Activated CD8-positive, alpha-beta T cell treated with anti-CD3 and anti-CD28 coated beads for 36 hours (primary cell): ENCODE measurements at regions not wholly inside any gene's neighbourhood (a gene's known extent, or its start where the extent isn't known, plus 50 kb on each side); places are given as distances from the start of the nearest gene placed in this dataset.

Experiments used
- ATAC-seq: fragments of 200-7000 bp; cut with Tn5 transposase; one replicate; pipeline ENCODE4 v1.10.0; 2021; ENCODE audit warnings: mild to moderate bottlenecking, moderate library complexity
- CTCF ChIA-PET: fragments of 350-600 bp; sonication (Branson Sonifier 250); formaldehyde crosslinking; loops from one replicate; lab custom pipeline; 2021; ENCODE audit warnings: antibody characterized with exemption; lab: Charles Lee
- POLR2A ChIA-PET: fragments of 350-600 bp; sonication (Branson Sonifier 250); formaldehyde crosslinking; loops from one replicate; lab custom pipeline; 2021; ENCODE audit warnings: antibody characterized with exemption; lab: Charles Lee
- DNase-seq: peaks from one replicate; pipeline ENCODE4 v3.0.0-alpha.2; 2020
- H3K27ac Mint-ChIP-seq: one replicate; pipeline ENCODE4 v1.8.0; 2021; ENCODE audit warnings: mild to moderate bottlenecking, mixed read lengths
- H3K27me3 Mint-ChIP-seq: one replicate; pipeline ENCODE4 v1.8.0; 2021; ENCODE audit warnings: mixed read lengths
- H3K36me3 Mint-ChIP-seq: one replicate; pipeline ENCODE4 v1.8.0; 2021; ENCODE audit warnings: low read depth, mixed read lengths
- H3K4me1 Mint-ChIP-seq: one replicate; pipeline ENCODE4 v1.8.0; 2021; ENCODE audit warnings: low read depth, mixed read lengths
- H3K4me3 Mint-ChIP-seq: one replicate; pipeline ENCODE4 v1.8.0; 2021; ENCODE audit warnings: mild to moderate bottlenecking, moderate library complexity, mixed read lengths
- H3K9me3 Mint-ChIP-seq: one replicate; pipeline ENCODE4 v1.8.0; 2021; ENCODE audit warnings: mixed read lengths
- intact Hi-C: fragments of 100-400 bp; cut with micrococcal nuclease; formaldehyde crosslinking; loops from one replicate; pipeline ENCODE4 v1.10.0; 2022
- TF ChIP-seq, protein P1 (sequence below): fragments of 200-600 bp; IDR thresholded peaks from one replicate; pipeline ENCODE4 v1.8.0; 2022; ENCODE audit warnings: antibody characterized with exemption, mild to moderate bottlenecking

DNA sequence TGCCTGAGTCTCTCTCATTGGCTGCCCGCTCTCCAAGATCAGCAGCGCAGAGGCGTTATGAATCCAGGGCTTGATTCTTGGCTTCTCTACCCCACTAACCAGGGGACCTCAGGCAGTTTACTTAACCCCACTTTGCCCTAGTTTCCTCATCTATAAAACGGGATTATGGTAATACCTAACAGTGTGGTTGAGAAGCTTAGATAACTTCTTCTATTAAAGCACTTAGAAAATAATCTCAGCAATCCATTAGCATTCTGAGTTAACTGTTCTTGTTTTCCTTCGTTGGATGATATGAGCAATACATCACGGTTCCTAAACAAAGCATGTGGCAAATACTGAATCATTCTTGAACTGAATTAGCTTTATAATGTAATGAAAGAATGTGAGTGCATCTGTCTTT is 116.3 kb upstream of the FKBP1C start:
- ChIA-PET POLR2A (no interaction called here), CTCF (interaction anchor here (1.2 kb wide), 1 partner anchor 10 kb away, joined by 3 read pairs; no protein-coding TSS in a partner anchor)
- Mint-ChIP-seq H3K4me3 (no peak overlapping the region), H3K27me3 (no peaks in the 10 kb centered on the region), H3K36me3 (no peaks in the 10 kb centered on the region), H3K4me1 (no peaks in the 10 kb centered on the region), H3K9me3 (peaks cover 4% of the 10 kb centered on the region), H3K27ac (no peak overlapping the region)
- ATAC-seq (no peak), DNase-seq (no peak)
- TF ChIP-seq, protein P1, sequence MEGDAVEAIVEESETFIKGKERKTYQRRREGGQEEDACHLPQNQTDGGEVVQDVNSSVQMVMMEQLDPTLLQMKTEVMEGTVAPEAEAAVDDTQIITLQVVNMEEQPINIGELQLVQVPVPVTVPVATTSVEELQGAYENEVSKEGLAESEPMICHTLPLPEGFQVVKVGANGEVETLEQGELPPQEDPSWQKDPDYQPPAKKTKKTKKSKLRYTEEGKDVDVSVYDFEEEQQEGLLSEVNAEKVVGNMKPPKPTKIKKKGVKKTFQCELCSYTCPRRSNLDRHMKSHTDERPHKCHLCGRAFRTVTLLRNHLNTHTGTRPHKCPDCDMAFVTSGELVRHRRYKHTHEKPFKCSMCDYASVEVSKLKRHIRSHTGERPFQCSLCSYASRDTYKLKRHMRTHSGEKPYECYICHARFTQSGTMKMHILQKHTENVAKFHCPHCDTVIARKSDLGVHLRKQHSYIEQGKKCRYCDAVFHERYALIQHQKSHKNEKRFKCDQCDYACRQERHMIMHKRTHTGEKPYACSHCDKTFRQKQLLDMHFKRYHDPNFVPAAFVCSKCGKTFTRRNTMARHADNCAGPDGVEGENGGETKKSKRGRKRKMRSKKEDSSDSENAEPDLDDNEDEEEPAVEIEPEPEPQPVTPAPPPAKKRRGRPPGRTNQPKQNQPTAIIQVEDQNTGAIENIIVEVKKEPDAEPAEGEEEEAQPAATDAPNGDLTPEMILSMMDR = no peak
- intact Hi-C loops = no loop called here

GRCh38 chr6:63097222-63097621 is 114.0 kb upstream of the FKBP1C start:
- H3K27ac Mint-ChIP-seq = no peak overlapping the region
- TF ChIP-seq, protein P1 = no peak
- ChIA-PET POLR2A (no interaction called here), CTCF (no interaction called here)
- no peaks in the 10 kb centered on the region for H3K27me3 Mint-ChIP-seq
- no peak overlapping the region for H3K4me3 Mint-ChIP-seq
- no peaks in the 10 kb centered on the region for H3K36me3 Mint-ChIP-seq
- no peaks in the 10 kb centered on the region for H3K4me1 Mint-ChIP-seq
- no peak for DNase-seq
- intact Hi-C loops = no loop called here
- H3K9me3 Mint-ChIP-seq = peaks cover 4% of the 10 kb centered on the region
- ATAC-seq = no peak

DNA sequence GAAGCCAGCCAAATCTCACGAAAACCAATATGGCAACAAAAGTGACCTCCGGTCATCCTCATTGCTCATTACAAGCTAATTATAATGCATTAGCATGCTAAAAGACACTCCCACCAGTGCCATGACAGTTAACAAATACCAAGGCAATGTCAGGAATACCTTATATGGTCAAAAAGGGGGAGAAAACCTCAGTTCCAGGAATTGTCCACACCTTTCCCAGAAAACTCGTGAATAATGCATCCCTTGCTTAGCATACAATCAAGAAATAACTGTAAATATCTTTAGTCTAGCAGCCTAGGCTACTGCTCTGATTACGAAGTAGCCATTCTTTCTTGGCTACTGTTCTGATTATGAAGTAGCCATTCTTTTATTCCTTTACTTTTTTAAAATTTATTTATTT is 112.5 kb upstream of the FKBP1C start:
- Mint-ChIP-seq H3K27ac (no peak overlapping the region), H3K27me3 (no peaks in the 10 kb centered on the region), H3K36me3 (no peaks in the 10 kb centered on the region), H3K9me3 (peaks cover 4% of the 10 kb centered on the region), H3K4me3 (no peak overlapping the region), H3K4me1 (no peaks in the 10 kb centered on the region)
- ATAC-seq = no peak
- ChIA-PET POLR2A (no interaction called here), CTCF (no interaction called here)
- TF ChIP-seq, protein P1 = no peak
- no peak for DNase-seq
- intact Hi-C loops = no loop called here

DNA sequence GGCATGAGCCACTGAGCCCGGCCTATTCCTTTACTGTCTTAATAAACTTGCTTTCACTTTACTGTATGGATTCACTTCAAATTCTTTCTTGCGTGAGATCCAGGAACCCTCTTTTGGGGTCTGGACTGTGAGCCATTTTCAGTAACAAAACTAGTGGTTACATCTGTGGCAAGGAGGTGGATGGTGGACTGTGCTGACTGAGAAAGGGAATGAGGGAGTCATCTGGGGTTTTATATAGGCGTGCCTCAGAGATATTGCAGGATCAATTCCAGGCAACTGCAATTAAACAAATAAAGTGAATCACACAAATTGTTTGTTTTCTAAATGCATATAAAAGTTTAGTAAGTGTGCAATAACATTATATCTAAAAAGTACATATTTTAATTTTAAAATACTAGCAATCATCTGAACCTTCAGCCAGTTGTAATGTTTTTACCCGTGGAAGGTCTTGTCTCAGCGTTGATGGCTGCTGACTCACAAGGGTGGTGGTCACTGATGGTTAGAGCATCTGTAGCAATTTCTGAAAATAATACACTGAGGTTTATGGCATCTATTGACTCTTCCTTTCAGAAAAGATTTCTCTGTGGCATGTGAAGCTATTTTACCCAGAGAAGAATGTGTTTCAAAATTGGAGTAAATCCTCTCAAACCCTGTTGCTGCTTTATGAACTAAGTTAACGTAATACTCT is 111.4 kb upstream of the FKBP1C start:
- TF ChIP-seq, protein P1 = no peak
- POLR2A ChIA-PET = no interaction called here
- H3K27ac Mint-ChIP-seq = no peak overlapping the region
- H3K4me3 Mint-ChIP-seq = no peak overlapping the region
- no peaks in the 10 kb centered on the region for H3K4me1 Mint-ChIP-seq
- CTCF ChIA-PET = no interaction called here
- intact Hi-C loops = no loop called here
- peaks cover 4% of the 10 kb centered on the region for H3K9me3 Mint-ChIP-seq
- no peaks in the 10 kb centered on the region for H3K27me3 Mint-ChIP-seq
- ATAC-seq (no peak), DNase-seq (no peak)
- H3K36me3 Mint-ChIP-seq = no peaks in the 10 kb centered on the region

DNA sequence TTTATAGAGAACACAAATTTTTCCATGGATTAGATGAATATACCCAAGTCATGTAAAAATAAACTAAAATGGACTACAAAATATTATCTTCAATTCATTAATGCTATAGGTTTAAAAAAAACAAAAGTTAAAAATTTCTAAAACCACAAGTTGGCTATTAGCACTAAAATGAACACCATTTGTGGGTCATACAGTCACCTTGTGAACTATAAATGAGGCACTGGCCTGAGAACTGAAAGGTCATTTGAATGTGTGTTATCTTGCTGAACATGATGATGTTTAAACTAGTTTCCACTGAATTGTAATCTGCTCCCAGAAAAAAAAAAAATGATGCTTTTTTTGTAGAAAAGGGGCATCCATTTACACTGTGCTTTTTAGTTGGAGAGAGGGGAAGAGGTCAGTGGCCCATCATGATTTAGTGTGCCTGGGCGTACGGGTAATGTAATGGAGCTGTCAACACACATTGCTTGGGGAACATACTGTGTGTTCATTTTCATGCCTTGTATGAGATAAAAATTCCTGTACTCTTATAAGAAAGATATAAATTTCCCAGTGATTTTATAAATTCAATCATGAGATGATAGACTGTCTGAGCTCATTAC is 96.6 kb upstream of the FKBP1C start:
- no peaks in the 10 kb centered on the region for H3K36me3 Mint-ChIP-seq
- ChIA-PET POLR2A (no interaction called here), CTCF (no interaction called here)
- ATAC-seq (no peak), DNase-seq (no peak)
- intact Hi-C loops = no loop called here
- TF ChIP-seq, protein P1 = no peak
- H3K9me3 Mint-ChIP-seq = no peaks in the 10 kb centered on the region
- H3K4me3 Mint-ChIP-seq = no peak overlapping the region
- H3K4me1 Mint-ChIP-seq = no peaks in the 10 kb centered on the region
- no peak overlapping the region for H3K27ac Mint-ChIP-seq
- no peaks in the 10 kb centered on the region for H3K27me3 Mint-ChIP-seq
